Retinal pigment epithelial cell (primary cell): ENCODE measurements at regions not wholly inside any gene's neighbourhood (a gene's known extent, or its start where the extent isn't known, plus 50 kb on each side); places are given as distances from the start of the nearest gene placed in this dataset.

Source experiments
- DNase-seq: peaks from one replicate; pipeline ENCODE4 v3.0.0-alpha.2; 2010; ENCODE audit warnings: low read depth
- H3K4me3 ChIP-seq: 2 replicates; pipeline ENCODE4 v1.5.1; 2011; ENCODE audit warnings: mild to moderate bottlenecking, low read length, control low read depth, moderate library complexity
- TF ChIP-seq, protein P1 (sequence below): conservative IDR thresholded peaks from 2 replicates; pipeline ENCODE4 v1.5.1; 2011; ENCODE audit warnings: low read depth, low read length, control low read depth, inconsistent platforms

DNA sequence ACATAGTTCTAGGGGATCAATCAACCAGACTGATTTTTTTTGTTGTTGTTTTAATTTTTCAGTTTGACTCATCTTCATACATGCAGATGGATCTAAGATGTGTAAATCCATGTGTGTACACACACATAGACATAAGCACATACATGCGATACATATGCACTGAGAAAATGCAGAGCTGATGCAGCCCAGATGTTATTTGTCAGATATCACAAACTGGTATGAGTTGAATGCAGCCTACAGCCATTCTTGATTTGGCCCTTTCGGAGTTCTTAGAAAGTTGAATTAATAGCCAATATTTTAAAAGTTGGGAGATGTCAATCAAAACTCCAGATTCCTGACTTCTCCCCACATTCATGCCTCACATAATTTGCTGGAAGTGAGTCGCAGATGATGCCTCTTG is 180.4 kb downstream of the SPATA18 start:
- H3K4me3 ChIP-seq = no peak overlapping the region
- no peak for DNase-seq
- TF ChIP-seq, protein P1, sequence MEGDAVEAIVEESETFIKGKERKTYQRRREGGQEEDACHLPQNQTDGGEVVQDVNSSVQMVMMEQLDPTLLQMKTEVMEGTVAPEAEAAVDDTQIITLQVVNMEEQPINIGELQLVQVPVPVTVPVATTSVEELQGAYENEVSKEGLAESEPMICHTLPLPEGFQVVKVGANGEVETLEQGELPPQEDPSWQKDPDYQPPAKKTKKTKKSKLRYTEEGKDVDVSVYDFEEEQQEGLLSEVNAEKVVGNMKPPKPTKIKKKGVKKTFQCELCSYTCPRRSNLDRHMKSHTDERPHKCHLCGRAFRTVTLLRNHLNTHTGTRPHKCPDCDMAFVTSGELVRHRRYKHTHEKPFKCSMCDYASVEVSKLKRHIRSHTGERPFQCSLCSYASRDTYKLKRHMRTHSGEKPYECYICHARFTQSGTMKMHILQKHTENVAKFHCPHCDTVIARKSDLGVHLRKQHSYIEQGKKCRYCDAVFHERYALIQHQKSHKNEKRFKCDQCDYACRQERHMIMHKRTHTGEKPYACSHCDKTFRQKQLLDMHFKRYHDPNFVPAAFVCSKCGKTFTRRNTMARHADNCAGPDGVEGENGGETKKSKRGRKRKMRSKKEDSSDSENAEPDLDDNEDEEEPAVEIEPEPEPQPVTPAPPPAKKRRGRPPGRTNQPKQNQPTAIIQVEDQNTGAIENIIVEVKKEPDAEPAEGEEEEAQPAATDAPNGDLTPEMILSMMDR = no peak

DNA sequence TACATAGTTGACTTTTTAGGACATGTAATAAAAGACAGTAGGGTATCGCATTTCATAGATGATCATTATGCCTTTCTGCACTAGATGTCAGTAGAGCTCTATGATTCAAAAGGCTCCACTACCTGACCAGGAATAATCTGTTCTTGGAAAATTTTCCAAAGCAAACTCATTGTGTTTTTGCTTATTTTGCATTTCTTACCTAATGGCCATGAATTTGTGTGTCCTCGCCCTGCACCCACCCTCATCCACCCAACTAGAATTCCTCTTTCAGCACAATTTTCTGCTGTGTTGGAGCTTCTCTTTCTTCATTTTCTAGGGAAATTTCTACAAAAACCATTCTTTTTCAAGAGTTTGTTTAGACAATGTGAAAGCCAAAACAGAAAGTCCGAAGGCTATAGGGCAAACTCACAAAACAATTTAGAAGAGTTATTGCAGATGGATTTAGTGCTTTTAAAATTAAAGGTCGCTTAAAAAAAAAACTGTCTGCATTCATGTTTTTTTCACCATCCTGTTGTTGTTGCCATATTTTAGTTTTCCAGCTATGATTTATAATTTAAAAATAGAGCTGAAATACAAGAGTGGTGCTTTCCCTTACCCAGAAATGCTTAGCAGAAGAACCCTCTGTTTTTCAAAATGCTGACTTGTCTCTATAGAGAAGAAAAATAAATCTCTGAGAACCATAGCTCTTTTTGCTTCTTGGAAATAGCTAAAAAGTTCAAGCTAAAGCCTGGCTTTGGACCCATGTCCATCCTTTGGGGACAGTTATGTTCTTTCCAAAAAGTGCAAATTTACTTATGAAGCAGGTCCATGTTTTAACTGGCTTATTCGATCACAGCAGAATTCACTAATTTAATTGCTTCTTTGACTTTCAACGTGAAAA is 183.7 kb downstream of the SPATA18 start:
- DNase-seq = peak; percentile 14
- TF ChIP-seq, protein P1 = peak; percentile 48
- no peak overlapping the region for H3K4me3 ChIP-seq

DNA sequence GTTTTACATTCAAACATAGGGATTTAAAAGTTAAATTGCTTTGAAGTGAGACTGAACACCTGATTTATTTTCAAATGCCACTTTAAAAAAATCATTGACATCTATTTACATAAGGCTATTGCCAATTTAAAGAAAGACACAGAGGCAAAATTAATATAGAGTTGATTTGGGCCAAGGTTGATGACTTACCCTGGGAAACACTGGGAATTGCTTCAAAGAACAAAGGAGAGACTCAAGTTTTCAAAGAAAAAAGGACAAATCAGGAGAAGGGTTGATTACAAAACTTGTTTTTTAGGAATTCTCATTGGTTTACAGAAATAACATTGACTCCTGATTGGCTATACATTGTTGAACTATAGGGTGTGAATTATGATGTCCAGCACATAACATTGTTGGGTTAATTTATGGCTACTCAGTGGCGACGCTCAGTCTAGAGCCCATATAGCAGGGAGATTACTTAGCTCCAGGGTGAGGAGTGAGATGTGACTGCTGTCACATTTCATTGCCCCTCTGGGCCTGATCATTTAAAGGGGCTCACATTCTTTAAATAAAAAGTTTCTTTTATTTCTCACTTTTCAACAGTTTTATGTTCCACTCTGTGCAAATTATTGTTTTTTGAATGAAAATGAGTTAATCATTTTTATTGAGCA is 184.6 kb downstream of the SPATA18 start:
- H3K4me3 ChIP-seq = no peak overlapping the region
- TF ChIP-seq, protein P1 = no peak
- DNase-seq = no peak

DNA sequence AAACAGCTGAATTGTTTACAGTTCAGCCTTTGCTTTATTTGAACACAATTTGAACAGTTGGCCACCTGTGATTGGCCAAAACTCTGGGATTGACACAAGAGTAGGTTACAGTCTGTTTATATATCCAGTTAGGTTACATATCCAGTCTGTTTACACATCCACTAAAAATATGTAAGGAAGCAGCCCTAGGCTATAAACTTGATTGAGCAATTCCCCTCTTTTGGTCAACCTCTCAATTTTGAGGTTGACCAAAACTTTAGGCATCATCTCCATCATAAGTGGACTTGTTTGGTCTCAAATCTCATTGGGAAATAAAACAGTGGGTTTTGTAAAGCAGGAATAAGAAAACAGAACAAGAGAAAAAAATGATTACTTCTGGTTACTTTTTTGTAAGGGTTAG is 190.8 kb downstream of the SPATA18 start:
- TF ChIP-seq, protein P1 = no peak
- no peak for DNase-seq
- no peak overlapping the region for H3K4me3 ChIP-seq

DNA sequence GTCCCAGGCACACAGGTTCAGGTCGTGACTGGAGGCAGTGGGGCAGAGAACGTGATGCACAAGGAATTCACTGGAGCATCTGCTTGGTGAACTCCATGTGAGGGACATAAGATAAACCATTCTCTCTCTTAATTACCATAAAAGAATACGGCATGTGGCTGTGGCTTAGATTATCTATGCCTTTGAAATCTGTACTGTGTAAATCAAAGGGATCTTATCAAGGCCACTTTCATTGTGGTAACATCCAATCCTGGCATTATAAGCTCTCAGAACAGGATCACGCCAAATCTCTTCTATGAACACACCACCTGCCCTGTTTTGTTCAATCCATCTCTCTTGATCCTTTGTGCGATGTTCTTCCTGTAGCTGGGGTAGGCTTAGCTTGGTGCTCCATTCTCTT is 192.3 kb downstream of the SPATA18 start:
- no peak overlapping the region for H3K4me3 ChIP-seq
- TF ChIP-seq, protein P1 = no peak
- DNase-seq = no peak

DNA sequence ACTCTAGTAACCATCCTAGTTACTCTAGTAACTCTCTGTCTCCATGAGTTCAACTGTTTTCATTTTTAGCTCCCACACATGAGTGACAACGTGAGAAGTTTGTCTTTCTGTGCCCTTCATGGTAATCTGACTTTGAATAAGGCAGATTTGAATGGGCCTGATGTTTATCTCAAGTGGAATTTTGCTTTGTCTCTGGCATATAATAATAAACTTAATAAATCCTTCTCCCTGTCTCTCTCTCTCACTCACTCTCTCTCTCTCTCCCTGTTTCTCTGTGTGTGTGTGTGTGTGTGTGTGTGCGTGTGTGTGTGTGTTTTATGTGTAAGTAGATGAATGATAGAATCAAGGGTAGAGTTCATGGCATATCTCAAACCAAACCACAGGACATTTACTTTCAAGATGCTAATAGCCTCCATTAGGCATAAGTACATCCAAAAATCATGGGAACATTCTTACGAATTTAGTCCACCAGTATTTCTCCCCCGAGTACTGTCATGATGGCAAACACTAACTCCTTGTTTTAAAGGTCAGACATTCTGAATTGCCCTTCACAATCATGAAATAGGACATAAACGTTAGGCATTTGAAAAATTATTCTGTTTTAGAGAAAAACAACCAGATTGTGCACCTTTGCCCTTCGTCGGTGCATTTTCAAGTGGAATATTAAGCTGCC is 193.1 kb downstream of the SPATA18 start:
- no peak overlapping the region for H3K4me3 ChIP-seq
- DNase-seq = peak; percentile 2
- TF ChIP-seq, protein P1 = no peak
